HEK293T (cell line): ENCODE measurements at regions not wholly inside any gene's neighbourhood (a gene's known extent, or its start where the extent isn't known, plus 50 kb on each side); places are given as distances from the start of the nearest gene placed in this dataset.

Source experiments
- CTCF ChIA-PET: fragments of 350-600 bp; formaldehyde crosslinking; extraction: SDS; loops from one replicate; lab custom pipeline; 2021; ENCODE audit warnings: antibody characterized with exemption, inconsistent platforms; lab: Yijun Ruan, JAX
- POLR2A ChIA-PET: fragments of 350-600 bp; formaldehyde crosslinking; extraction: SDS; loops from one replicate; lab custom pipeline; 2020; ENCODE audit warnings: antibody characterized with exemption, inconsistent platforms; lab: Yijun Ruan, JAX
- DNase-seq: peaks from one replicate; pipeline ENCODE4 v3.0.0; 2012; ENCODE audit warnings: mixed read lengths; ENCODE audit errors: extremely low spot score
- ARNT ChIP-seq: fragments of 450-650 bp; IDR thresholded peaks from 2 replicates; pipeline ENCODE4 v1.6.1; 2017; ENCODE audit warnings: mild to moderate bottlenecking
- BHLHE40 ChIP-seq: fragments of 450-650 bp; IDR thresholded peaks from 2 replicates; pipeline ENCODE4 v1.6.1; 2016; ENCODE audit warnings: mild to moderate bottlenecking, moderate library complexity, borderline replicate concordance
- CTBP1 ChIP-seq: fragments of 450-650 bp; IDR thresholded peaks from 2 replicates; pipeline ENCODE4 v1.6.1; 2016; ENCODE audit warnings: borderline replicate concordance
- ELF4 ChIP-seq: fragments of 450-650 bp; IDR thresholded peaks from 2 replicates; pipeline ENCODE4 v1.6.1; 2017; ENCODE audit warnings: antibody characterized with exemption
- FOXA1 ChIP-seq: fragments of 450-650 bp; IDR thresholded peaks from 2 replicates; pipeline ENCODE4 v1.6.1; 2016; ENCODE audit warnings: mild to moderate bottlenecking
- FOXK2 ChIP-seq: fragments of 450-650 bp; IDR thresholded peaks from 2 replicates; pipeline ENCODE4 v1.6.1; 2016; ENCODE audit warnings: mild to moderate bottlenecking
- FOXM1 ChIP-seq: fragments of 450-650 bp; IDR thresholded peaks from 2 replicates; pipeline ENCODE4 v1.6.1; 2017; ENCODE audit warnings: mild to moderate bottlenecking, borderline replicate concordance
- HDGF ChIP-seq: fragments of 450-650 bp; IDR thresholded peaks from 2 replicates; pipeline ENCODE4 v1.6.1; 2017; ENCODE audit warnings: antibody characterized with exemption, borderline replicate concordance
- L3MBTL2 ChIP-seq: fragments of 450-650 bp; conservative IDR thresholded peaks from 2 replicates; pipeline ENCODE4 v1.6.1; 2016; ENCODE audit warnings: mild to moderate bottlenecking
- LEF1 ChIP-seq: fragments of 450-650 bp; IDR thresholded peaks from 2 replicates; pipeline ENCODE4 v1.6.1; 2017; ENCODE audit warnings: mild to moderate bottlenecking, borderline replicate concordance
- NFRKB ChIP-seq: fragments of 450-650 bp; IDR thresholded peaks from 2 replicates; pipeline ENCODE4 v1.6.1; 2016; ENCODE audit warnings: mild to moderate bottlenecking, moderate library complexity
- SP1 ChIP-seq: fragments of 450-650 bp; IDR thresholded peaks from 2 replicates; pipeline ENCODE4 v1.6.1; 2017
- SUZ12 ChIP-seq: fragments of 450-650 bp; IDR thresholded peaks from 2 replicates; pipeline ENCODE4 v1.6.1; 2016; ENCODE audit warnings: mild to moderate bottlenecking
- TARDBP ChIP-seq: fragments of 450-650 bp; IDR thresholded peaks from 2 replicates; pipeline ENCODE4 v1.6.1; 2016
- ZNF384 ChIP-seq: fragments of 450-650 bp; IDR thresholded peaks from 2 replicates; pipeline ENCODE4 v1.6.1; 2016
- TF ChIP-seq, protein P1 (sequence below): fragments of 450-650 bp; IDR thresholded peaks from 2 replicates; pipeline ENCODE4 v1.6.1; 2016

DNA sequence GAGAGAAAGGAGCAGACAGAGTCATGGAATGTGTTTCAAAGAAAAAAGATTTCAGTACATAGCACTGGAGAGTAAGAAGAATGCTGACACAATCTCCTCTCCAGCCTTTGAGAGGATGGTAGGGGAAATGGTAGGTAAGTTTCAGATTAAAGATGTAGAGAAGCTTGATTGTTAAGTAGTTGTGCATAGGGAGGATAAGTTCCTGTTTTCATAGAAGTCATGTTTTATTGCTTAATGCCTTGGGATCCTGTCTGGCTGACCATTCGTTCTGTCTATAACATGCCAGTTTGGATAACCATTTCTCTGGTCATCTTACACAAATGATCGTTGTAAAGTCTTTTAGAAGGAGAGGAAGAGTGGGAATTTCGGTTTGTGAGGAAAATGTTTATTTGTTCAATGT is 95.7 kb upstream of the IGSF10 start:
- TF ChIP-seq ELF4 (no peak), FOXK2 (no peak), BHLHE40 (no peak), ZNF384 (no peak), HDGF (no peak), SUZ12 (no peak), L3MBTL2 (no peak), NFRKB (no peak), ARNT (no peak), LEF1 (no peak), FOXM1 (no peak), CTBP1 (no peak), FOXA1 (no peak)
- DNase-seq = no peak
- ChIA-PET CTCF (interaction anchor here (0.6 kb wide), 1 partner anchor 16 kb away, joined by 3 read pairs; no protein-coding TSS in a partner anchor), POLR2A (no interaction called here)

- no peak for TF ChIP-seq ZNF384
- TF ChIP-seq ARNT = no peak
- no peak for TF ChIP-seq FOXK2
- no peak for TF ChIP-seq TARDBP
- TF ChIP-seq BHLHE40 = no peak
- no peak for TF ChIP-seq SUZ12
- TF ChIP-seq NFRKB = no peak
- no peak for TF ChIP-seq SP1
- TF ChIP-seq HDGF = no peak
- TF ChIP-seq ELF4 = no peak
- TF ChIP-seq CTBP1 = no peak
- no peak for TF ChIP-seq FOXA1
- TF ChIP-seq, protein P1, sequence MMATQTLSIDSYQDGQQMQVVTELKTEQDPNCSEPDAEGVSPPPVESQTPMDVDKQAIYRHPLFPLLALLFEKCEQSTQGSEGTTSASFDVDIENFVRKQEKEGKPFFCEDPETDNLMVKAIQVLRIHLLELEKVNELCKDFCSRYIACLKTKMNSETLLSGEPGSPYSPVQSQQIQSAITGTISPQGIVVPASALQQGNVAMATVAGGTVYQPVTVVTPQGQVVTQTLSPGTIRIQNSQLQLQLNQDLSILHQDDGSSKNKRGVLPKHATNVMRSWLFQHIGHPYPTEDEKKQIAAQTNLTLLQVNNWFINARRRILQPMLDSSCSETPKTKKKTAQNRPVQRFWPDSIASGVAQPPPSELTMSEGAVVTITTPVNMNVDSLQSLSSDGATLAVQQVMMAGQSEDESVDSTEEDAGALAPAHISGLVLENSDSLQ = no peak
- no peak for TF ChIP-seq FOXM1
- POLR2A ChIA-PET = no interaction called here
- CTCF ChIA-PET = interaction anchor here (0.7 kb wide), 1 partner anchor 1997 kb away, joined by 3 read pairs; no protein-coding TSS in a partner anchor
- no peak for DNase-seq
Observed at GRCh38 chr3:151555523-151555922, 94.7 kb upstream of the IGSF10 start.

GRCh38 chr3:151553888-151554287 is 93.0 kb upstream of the IGSF10 start:
- POLR2A ChIA-PET = no interaction called here
- CTCF ChIA-PET = no interaction called here
- no peak for TF ChIP-seq CTBP1
- no peak for TF ChIP-seq FOXA1
- no peak for TF ChIP-seq LEF1
- DNase-seq = no peak

DNA sequence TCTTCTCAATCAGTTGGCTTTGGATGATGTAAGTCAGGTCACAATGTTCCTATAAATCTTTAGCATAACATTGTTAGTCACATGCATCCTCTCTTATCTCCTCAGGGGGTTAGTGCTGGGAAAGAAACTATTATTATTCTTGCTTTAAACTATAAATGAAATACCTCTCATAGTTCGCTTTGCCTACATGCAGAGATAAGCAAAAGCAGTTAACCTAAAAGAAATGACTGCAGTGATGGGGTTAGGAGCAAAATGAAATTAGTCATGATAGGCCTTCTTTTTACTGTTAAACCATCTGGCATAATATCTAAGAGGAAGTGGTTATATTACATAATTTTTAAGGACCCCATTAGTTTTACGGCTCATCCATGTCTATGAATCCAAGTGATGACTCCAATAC is 91.7 kb upstream of the IGSF10 start:
- TF ChIP-seq FOXK2 (no peak), SUZ12 (no peak), BHLHE40 (no peak), HDGF (no peak)
- TF ChIP-seq, protein P1 = peak; percentile 32; the same call in 1 of the 2 replicates
- POLR2A ChIA-PET = no interaction called here
- CTCF ChIA-PET = interaction anchor here (0.6 kb wide), 1 partner anchor 12 kb away, joined by 3 read pairs; no protein-coding TSS in a partner anchor
- no peak for DNase-seq

GRCh38 chr3:151550642-151551041 is 89.8 kb upstream of the IGSF10 start:
- TF ChIP-seq HDGF (no peak), NFRKB (no peak), FOXK2 (no peak), FOXM1 (no peak), TARDBP (no peak)
- DNase-seq = no peak
- POLR2A ChIA-PET = no interaction called here
- CTCF ChIA-PET = no interaction called here

- TF ChIP-seq NFRKB (no peak), HDGF (no peak), FOXA1 (no peak), ZNF384 (no peak), FOXM1 (no peak), CTBP1 (no peak), ELF4 (no peak), BHLHE40 (no peak)
- TF ChIP-seq, protein P1 = no peak
- no peak for DNase-seq
- ChIA-PET POLR2A (no interaction called here), CTCF (no interaction called here)
Observed at GRCh38 chr3:151550025-151550618, 89.3 kb upstream of the IGSF10 start.

- ChIA-PET POLR2A (no interaction called here), CTCF (no interaction called here)
- no peak for DNase-seq
- TF ChIP-seq, protein P1 = peak; percentile 91
- TF ChIP-seq CTBP1 (peak; percentile 32; the same call in 1 of the 2 replicates), ARNT (no peak)
Observed at GRCh38 chr3:151548195-151548594, 87.3 kb upstream of the IGSF10 start.
